NCI-H69 (cell line): ENCODE measurements at regions not wholly inside any gene's neighbourhood (a gene's known extent, or its start where the extent isn't known, plus 50 kb on each side); places are given as distances from the start of the nearest gene placed in this dataset.
"Not testable (repeated sequence)": the region's sequence is repeated elsewhere in the genome, so short reads cannot be mapped to it uniquely, and the experiment has no call there.

Experiments used
- DNase-seq: peaks from one replicate; lab custom pipeline; 2025; lab: John Stamatoyannopoulos, UW

DNA sequence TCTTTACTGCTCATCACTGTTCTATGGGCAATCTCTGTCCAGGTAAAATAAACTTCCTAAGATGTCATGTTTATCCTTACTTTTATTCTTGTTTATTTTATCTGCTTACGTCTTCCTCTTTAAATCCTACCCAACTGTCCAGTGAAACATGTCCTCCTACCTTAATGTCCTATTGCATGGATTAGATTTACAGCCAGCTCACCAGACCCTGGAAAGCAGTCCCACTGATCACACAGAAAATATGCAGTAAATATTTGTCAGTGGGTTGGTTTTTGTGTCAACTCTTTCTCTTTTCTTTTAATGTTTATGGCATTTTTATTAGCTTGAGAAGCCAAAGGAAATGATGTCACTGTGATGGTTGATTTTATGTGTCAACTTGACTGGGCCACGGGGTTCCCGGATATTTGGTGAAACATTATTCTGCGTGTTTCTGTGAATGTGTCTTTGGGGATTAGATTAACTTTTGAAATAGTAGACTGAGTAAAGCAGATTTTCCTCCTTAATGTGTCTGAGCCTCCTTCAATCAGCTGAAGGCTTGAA, 258.3 kb downstream of the SRGAP2C start:
- no peak for DNase-seq

- DNase-seq, result no peak
Observed at GRCh38 chr1:121444096-121444495, 259.3 kb downstream of the SRGAP2C start.

GRCh38 chr1:121445679-121446078, 260.9 kb downstream of the SRGAP2C start:
- DNase-seq, result no peak

GRCh38 chr1:121447280-121447923, 262.6 kb downstream of the SRGAP2C start:
- DNase-seq, result not testable (repeated sequence)

DNA sequence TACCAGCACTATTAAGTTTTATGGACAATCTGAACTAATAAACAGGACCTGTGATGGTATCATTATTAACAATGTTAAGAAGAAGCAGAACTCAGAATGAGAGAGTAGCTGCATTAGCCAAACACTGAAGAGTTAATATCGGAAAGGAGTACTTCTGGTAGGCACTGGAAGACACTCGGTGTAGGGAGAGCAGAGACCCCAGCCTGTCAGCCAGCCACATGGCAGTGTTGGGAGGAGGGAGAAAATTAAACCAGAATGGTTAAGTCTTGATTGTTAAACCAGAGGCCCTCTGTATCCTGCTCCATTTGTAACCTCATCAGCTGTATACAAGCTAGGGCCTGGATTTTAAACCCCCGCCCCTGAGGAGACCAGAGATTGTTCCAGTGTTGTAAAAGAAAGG, 263.3 kb downstream of the SRGAP2C start:
- not testable (repeated sequence) for DNase-seq

DNA sequence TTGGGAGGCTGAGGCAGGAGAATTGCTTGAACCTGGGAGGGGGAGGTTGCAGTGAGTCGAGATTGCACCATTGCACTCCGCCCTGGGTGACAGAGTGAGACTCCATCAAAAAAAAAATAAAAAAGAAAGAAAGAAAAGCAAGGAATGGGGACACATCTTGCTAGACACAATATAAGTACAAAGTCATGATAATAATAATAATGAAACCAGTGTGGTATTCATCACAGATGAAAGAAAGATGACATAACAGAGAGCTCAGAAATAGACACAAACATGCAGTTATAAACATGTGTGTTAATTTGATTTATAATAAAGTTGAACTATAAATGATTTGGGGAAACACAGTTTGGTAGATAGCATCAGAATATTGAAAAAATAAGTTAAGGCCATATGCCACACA, 264.1 kb downstream of the SRGAP2C start:
- no peak for DNase-seq

DNA sequence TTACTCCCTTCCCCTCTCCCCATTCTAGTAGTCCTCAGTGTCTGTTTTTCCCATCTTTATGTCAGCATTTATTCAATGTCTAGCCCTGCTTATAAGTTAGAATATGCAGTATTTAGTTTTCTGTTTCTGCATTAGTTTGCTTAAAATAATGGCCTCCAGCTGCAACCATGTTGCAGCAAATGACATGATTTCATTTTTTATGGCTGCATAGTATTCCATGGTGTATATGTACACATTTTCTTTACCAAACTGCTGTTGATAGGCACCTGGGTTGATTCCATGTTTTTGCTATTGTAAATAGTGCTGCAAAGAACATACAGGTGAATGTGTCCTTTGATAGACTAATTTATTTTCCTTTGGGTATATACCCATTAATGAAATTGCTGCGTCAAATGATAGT, 267.7 kb downstream of the SRGAP2C start:
- no peak for DNase-seq

- no peak for DNase-seq
Observed at GRCh38 chr1:121458291-121459048, 273.7 kb downstream of the SRGAP2C start.

DNA sequence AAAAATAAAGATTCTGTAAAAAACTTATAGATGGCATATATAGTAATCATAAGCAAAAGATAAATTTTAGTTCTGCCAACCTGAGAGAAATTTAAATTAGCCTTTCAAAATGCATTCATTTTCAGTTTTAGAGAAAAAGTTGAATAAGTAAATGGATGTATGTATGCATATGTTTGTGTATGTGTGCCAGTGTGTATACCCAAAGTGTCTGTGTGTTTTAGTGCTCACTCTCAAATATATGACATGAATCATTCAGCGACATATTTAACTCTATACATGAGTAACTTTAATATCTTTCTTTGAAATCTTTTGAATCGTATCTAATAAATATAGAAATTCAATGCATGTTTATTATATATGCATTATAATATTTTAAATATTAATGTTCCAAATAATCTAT, 274.5 kb downstream of the SRGAP2C start:
- no peak for DNase-seq

DNA sequence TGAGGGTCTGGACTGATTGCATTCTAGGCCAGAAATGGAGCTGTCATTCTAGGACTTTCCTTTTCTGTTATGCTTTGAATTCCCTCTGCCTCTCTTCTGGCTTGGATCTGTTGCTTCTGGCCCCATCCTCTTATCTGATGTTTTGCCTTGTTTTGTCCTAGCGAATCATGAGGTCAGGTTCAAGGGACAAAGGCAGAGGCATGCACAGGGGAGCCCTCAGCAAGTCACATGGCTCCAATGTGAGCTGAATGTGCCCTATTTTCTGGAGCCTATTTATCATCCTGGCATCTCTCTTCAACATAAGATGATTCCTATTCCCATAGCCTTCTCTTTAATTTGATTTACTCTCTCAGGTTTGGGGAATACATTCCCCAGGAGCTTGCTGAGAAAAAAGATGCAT, 284.6 kb downstream of the SRGAP2C start:
- not testable (repeated sequence) for DNase-seq

- DNase-seq, result not testable (repeated sequence)
Observed at GRCh38 chr1:121470401-121470800, 285.6 kb downstream of the SRGAP2C start.

GRCh38 chr1:121471523-121471922, 286.7 kb downstream of the SRGAP2C start:
- no peak for DNase-seq

GRCh38 chr1:121472017-121472416, 287.2 kb downstream of the SRGAP2C start:
- DNase-seq, result no peak

GRCh38 chr1:121483234-121483633, 298.5 kb downstream of the SRGAP2C start:
- DNase-seq, result no peak

DNA sequence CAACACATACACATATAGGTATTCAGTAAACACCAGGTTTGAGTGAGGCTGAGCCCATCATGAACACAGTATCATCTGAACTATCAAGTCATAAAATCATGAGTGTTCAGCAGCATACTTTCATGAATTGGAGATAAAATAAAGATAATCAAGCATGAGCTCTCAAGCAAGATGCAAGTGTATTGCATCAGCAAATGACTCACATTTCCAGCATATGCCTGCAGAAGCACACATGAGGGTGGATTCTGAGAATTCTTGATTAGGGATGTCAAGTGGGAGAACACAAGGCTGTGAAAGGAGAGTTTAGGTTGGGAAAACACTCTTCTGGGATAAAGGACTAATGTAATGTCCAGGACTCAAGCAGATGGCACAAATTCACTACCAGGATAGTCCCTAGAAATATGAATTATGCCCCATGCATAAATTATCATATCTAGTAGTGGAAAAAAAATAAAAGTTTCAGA, 299.2 kb downstream of the SRGAP2C start:
- DNase-seq, result no peak

DNA sequence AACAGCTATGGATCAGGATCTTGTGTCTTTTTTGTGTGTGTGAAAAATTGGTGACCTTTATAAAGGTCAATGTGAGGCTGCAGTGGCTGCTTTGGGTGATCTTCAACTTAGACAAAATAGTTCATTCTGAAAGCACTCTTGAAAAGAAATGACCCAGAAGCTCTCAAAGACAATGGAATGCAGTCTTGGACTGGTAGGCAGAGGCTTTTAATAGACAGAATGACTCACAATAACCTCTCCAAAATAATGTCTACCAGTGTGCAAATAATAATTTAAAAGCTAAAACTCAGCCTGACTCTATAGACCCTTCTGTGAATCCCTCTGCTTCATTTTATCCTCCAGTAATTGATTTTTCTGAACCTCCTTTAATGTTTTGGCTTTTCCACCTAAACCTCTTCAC, 310.0 kb downstream of the SRGAP2C start:
- DNase-seq, result not testable (repeated sequence)

DNA sequence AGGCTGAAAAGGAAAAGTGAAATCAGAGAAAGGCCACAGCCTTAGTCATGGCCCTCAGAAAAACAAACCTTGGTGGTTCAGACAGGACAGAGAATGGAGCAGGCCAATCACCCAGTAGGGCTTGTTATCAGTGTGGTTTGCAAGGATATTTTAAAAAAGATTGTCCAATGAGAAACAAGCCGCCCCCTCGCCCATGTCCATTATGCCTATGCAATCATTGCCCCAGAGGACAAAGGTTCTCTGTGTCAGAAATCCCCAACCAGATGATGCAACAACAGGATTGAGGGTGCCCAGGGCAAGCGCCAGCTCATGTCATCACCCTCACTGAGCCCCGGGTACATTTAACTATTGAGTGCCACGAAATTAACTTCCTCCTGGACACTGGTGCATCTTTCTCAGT, 326.7 kb downstream of the SRGAP2C start:
- not testable (repeated sequence) for DNase-seq

- DNase-seq, result not testable (repeated sequence)
Observed at GRCh38 chr1:121511876-121512275, 327.1 kb downstream of the SRGAP2C start.

- DNase-seq, result no peak
Observed at GRCh38 chr1:121515235-121515634, 330.5 kb downstream of the SRGAP2C start.

- DNase-seq, result no peak
Observed at GRCh38 chr1:121516234-121516967, 331.6 kb downstream of the SRGAP2C start.

DNA sequence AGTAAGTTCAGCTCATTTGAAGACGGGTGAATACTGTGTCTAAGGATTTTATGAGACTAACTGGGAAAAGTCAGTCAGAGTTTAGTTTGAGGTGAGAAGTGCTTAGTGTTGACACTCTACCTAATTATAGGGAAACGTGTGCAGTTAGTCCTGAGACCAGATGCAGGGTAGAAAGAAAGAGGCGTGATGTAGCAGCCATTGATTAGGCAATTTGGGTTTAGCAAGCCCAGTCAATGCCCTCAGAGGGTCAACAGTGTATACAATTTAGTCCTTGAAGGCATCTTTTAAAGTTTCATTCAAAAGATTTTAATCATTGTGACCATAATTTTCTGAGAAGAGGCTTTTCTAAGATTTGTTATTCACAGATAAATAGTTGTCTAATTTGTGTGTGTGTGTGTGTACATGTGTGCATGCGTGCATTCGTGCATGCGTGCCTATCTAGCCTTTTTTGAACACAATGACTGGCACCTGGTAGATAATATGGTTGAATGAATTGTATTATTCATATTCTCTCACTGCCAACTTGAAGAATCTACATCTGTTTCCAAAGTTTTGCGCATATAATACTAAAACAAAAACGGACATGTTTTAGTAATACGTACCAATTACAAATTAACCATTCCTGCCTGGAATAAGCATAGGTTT, 332.9 kb downstream of the SRGAP2C start:
- no peak for DNase-seq

- no peak for DNase-seq
Observed at GRCh38 chr1:121518726-121519041, 333.9 kb downstream of the SRGAP2C start.
